KMS-11 (cell line): ENCODE measurements at regions not wholly inside any gene's neighbourhood (a gene's known extent, or its start where the extent isn't known, plus 50 kb on each side); places are given as distances from the start of the nearest gene placed in this dataset.

ENCODE experiments used
- H2AFZ ChIP-seq: fragments of 200-600 bp; sonication (generic); 2 replicates; pipeline ENCODE4 v1.6.1; 2016; ENCODE audit warnings: antibody characterized with exemption, mixed run types, low read depth
- H3K27ac ChIP-seq: fragments of 200-600 bp; sonication (generic); 2 replicates; pipeline ENCODE4 v1.6.1; 2016; ENCODE audit warnings: mild to moderate bottlenecking, mixed run types
- H3K27me3 ChIP-seq: fragments of 200-600 bp; sonication (generic); 2 replicates; pipeline ENCODE4 v1.6.1; 2017; ENCODE audit warnings: mild to moderate bottlenecking, low read depth, mixed run types, moderate library complexity; ENCODE audit not compliant: insufficient read depth
- H3K36me3 ChIP-seq: fragments of 200-600 bp; sonication (generic); 2 replicates; pipeline ENCODE4 v1.6.1; 2017; ENCODE audit warnings: mild to moderate bottlenecking, mixed run types; ENCODE audit not compliant: insufficient read depth
- H3K4me1 ChIP-seq: fragments of 200-600 bp; sonication (generic); 2 replicates; pipeline ENCODE4 v1.6.1; 2016; ENCODE audit warnings: mild to moderate bottlenecking, low read depth, mixed run types; ENCODE audit not compliant: poor library complexity, severe bottlenecking
- H3K4me2 ChIP-seq: fragments of 200-600 bp; sonication (generic); 2 replicates; pipeline ENCODE4 v1.7.0; 2016; ENCODE audit warnings: mild to moderate bottlenecking, mixed run types
- H3K4me3 ChIP-seq: fragments of 200-600 bp; sonication (generic); IDR thresholded peaks from 2 replicates; pipeline ENCODE4 v1.6.1; 2017; ENCODE audit warnings: low read depth, low read length, mixed read lengths; ENCODE audit not compliant: insufficient read depth
- H3K79me2 ChIP-seq: fragments of 200-600 bp; sonication (generic); 2 replicates; pipeline ENCODE4 v1.6.1; 2016; ENCODE audit warnings: low read depth, mixed run types; ENCODE audit not compliant: insufficient read depth
- H3K9ac ChIP-seq: fragments of 200-600 bp; sonication (generic); 2 replicates; pipeline ENCODE4 v1.6.1; 2016; ENCODE audit warnings: mild to moderate bottlenecking, mixed run types
- H4K20me1 ChIP-seq: fragments of 200-600 bp; sonication (generic); 2 replicates; pipeline ENCODE4 v1.6.1; 2016; ENCODE audit warnings: mild to moderate bottlenecking, mixed run types; ENCODE audit not compliant: insufficient read depth
- TF ChIP-seq, protein P1 (sequence below): fragments of 200-600 bp; sonication (generic); conservative IDR thresholded peaks from 2 replicates; pipeline ENCODE4 v1.6.1; 2017; ENCODE audit warnings: low read depth, mild to moderate bottlenecking, antibody characterized with exemption, low read length, moderate library complexity, mixed read lengths

- no peaks in the 10 kb centered on the region for H3K4me1 ChIP-seq
- H3K27me3 ChIP-seq = no peaks in the 10 kb centered on the region
- no peak overlapping the region for H3K9ac ChIP-seq
- no peak overlapping the region for H3K4me3 ChIP-seq
- H4K20me1 ChIP-seq = no peaks in the 10 kb centered on the region
- H3K27ac ChIP-seq = no peak overlapping the region
- no peak overlapping the region for H3K4me2 ChIP-seq
- H2AFZ ChIP-seq = no peak overlapping the region
- TF ChIP-seq, protein P1, sequence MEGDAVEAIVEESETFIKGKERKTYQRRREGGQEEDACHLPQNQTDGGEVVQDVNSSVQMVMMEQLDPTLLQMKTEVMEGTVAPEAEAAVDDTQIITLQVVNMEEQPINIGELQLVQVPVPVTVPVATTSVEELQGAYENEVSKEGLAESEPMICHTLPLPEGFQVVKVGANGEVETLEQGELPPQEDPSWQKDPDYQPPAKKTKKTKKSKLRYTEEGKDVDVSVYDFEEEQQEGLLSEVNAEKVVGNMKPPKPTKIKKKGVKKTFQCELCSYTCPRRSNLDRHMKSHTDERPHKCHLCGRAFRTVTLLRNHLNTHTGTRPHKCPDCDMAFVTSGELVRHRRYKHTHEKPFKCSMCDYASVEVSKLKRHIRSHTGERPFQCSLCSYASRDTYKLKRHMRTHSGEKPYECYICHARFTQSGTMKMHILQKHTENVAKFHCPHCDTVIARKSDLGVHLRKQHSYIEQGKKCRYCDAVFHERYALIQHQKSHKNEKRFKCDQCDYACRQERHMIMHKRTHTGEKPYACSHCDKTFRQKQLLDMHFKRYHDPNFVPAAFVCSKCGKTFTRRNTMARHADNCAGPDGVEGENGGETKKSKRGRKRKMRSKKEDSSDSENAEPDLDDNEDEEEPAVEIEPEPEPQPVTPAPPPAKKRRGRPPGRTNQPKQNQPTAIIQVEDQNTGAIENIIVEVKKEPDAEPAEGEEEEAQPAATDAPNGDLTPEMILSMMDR = no peak
- no peaks in the 10 kb centered on the region for H3K79me2 ChIP-seq
- H3K36me3 ChIP-seq = no peaks in the 10 kb centered on the region
Measured at GRCh38 chr9:85212209-85212608, 529.5 kb downstream of the AGTPBP1 start.

- Histone ChIP-seq H3K27ac (no peak overlapping the region), H3K4me1 (no peaks in the 10 kb centered on the region), H3K79me2 (no peaks in the 10 kb centered on the region), H3K27me3 (no peaks in the 10 kb centered on the region), H3K4me2 (no peak overlapping the region), H3K36me3 (no peaks in the 10 kb centered on the region), H3K4me3 (no peak overlapping the region), H3K9ac (no peak overlapping the region), H4K20me1 (no peaks in the 10 kb centered on the region), H2AFZ (no peak overlapping the region)
- TF ChIP-seq, protein P1 = no peak
Measured at GRCh38 chr9:85208666-85209065, 533.1 kb downstream of the AGTPBP1 start.

DNA sequence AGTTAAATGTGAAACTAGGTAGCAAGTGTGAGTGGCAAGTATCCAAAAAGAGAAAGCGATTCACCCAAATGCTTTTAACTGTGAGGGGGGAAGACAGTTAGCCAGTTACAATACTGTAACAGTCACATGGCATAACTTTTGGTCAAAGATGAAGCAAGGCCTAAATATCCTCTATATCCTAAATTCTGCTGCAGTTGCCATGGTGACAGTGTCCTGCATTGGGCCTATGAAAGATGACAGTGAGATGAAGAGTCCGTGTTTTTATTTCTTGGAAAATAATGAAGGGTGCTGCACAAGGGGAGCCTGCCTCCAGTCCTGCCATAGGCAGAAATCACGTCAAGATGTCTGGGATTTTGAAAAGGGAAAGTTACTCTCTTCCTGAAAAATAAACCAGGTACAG, 534.6 kb downstream of the NTRK2 start:
- TF ChIP-seq, protein P1 = no peak
- no peaks in the 10 kb centered on the region for H3K79me2 ChIP-seq
- H3K27me3 ChIP-seq = no peaks in the 10 kb centered on the region

DNA sequence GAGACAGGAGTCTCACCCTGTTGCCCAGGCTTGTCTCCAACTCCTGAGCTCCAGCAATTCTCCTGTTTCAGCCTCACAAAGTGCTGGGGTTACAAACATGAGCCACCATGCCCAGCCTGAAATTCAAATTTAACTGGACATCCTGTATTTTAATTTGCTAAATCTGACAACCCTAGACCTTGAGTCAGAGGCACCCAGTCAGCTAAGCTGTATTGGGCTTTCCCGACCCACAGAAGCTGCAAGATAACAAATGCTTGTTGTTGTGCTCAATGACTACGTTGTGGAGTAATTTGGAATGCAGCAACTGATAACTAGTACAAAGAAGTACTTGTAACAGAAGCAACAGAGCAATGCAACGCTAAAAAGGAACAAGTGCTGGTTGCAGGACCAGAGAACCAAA, 533.1 kb downstream of the NTRK2 start:
- Histone ChIP-seq H4K20me1 (no peaks in the 10 kb centered on the region), H3K27ac (no peak overlapping the region), H3K4me1 (no peaks in the 10 kb centered on the region), H2AFZ (no peak overlapping the region), H3K36me3 (no peaks in the 10 kb centered on the region), H3K4me3 (no peak overlapping the region), H3K9ac (no peak overlapping the region), H3K4me2 (no peak overlapping the region), H3K79me2 (no peaks in the 10 kb centered on the region), H3K27me3 (no peaks in the 10 kb centered on the region)
- TF ChIP-seq, protein P1 = no peak

More for the DNA sequence above, 534.6 kb downstream of the NTRK2 start:
- H3K4me1 ChIP-seq = no peaks in the 10 kb centered on the region
- H3K27ac ChIP-seq = no peak overlapping the region
- no peak overlapping the region for H3K9ac ChIP-seq
- no peak overlapping the region for H2AFZ ChIP-seq
- H3K4me3 ChIP-seq = no peak overlapping the region
- no peaks in the 10 kb centered on the region for H3K36me3 ChIP-seq
- no peaks in the 10 kb centered on the region for H4K20me1 ChIP-seq
- no peak overlapping the region for H3K4me2 ChIP-seq
